GM12892 (cell line): ENCODE measurements at regions not wholly inside any gene's neighbourhood (a gene's known extent, or its start where the extent isn't known, plus 50 kb on each side); places are given as distances from the start of the nearest gene placed in this dataset.

Experiments used
- DNase-seq: peaks from one replicate; pipeline ENCODE4 v3.0.0; 2011; ENCODE audit not compliant: insufficient read length
- FAIRE-seq: peaks from 2 replicates; lab custom pipeline; 2011; peaks lifted over from hg19 to GRCh38; lab: Jason Lieb, UNC
- POLR2A ChIP-seq: IDR thresholded peaks from 2 replicates; pipeline ENCODE4 v1.6.1; 2011; ENCODE audit warnings: low read depth, low read length, control low read depth
- POLR2AphosphoS5 ChIP-seq: IDR thresholded peaks from 2 replicates; pipeline ENCODE4 v1.6.1; 2011; ENCODE audit warnings: low read depth, low read length, control low read depth
- TAF1 ChIP-seq: IDR thresholded peaks from 2 replicates; pipeline ENCODE4 v1.6.1; 2011; ENCODE audit warnings: low read depth, mild to moderate bottlenecking, control low read depth, low read length, borderline replicate concordance

- TF ChIP-seq POLR2AphosphoS5, result no peak
- no peak for TF ChIP-seq POLR2A
- TF ChIP-seq TAF1, result no peak
- FAIRE-seq (no peak), DNase-seq (no peak)
These were observed 1218.8 kb upstream of the LRRTM1 start for GRCh38 chr2:81523344-81523743.

- no peak for TF ChIP-seq POLR2A
- TF ChIP-seq POLR2AphosphoS5, result no peak
- TF ChIP-seq TAF1, result no peak
- no peak for FAIRE-seq
- no peak for DNase-seq
These were observed 1208.8 kb upstream of the LRRTM1 start for GRCh38 chr2:81513328-81513727.

GRCh38 chr2:81505586-81505985 is 1201.0 kb upstream of the LRRTM1 start:
- TF ChIP-seq TAF1, result no peak
- TF ChIP-seq POLR2AphosphoS5, result no peak
- no peak for DNase-seq

GRCh38 chr2:81495556-81495955 is 1191.0 kb upstream of the LRRTM1 start:
- FAIRE-seq (no peak), DNase-seq (no peak)
- TF ChIP-seq TAF1 (no peak), POLR2A (no peak), POLR2AphosphoS5 (no peak)

More at GRCh38 chr2:81505586-81505985, 1201.0 kb upstream of the LRRTM1 start:
- FAIRE-seq, result no peak

GRCh38 chr2:81483254-81483653 is 1178.7 kb upstream of the LRRTM1 start:
- no peak for FAIRE-seq
- TF ChIP-seq POLR2A (no peak), POLR2AphosphoS5 (no peak), TAF1 (no peak)
- DNase-seq, result no peak

- TF ChIP-seq POLR2AphosphoS5, result no peak
- FAIRE-seq (no peak), DNase-seq (no peak)
These were observed 1177.4 kb upstream of the LRRTM1 start for GRCh38 chr2:81481994-81482368.

GRCh38 chr2:81481242-81481993 is 1176.9 kb upstream of the LRRTM1 start:
- TF ChIP-seq TAF1, result no peak
- no peak for TF ChIP-seq POLR2AphosphoS5
- TF ChIP-seq POLR2A, result no peak
- FAIRE-seq (no peak), DNase-seq (no peak)

GRCh38 chr2:81467096-81467495 is 1162.5 kb upstream of the LRRTM1 start:
- no peak for FAIRE-seq
- TF ChIP-seq POLR2AphosphoS5 (no peak), TAF1 (no peak), POLR2A (no peak)
- no peak for DNase-seq

- TF ChIP-seq POLR2AphosphoS5 (no peak), TAF1 (no peak), POLR2A (no peak)
- no peak for FAIRE-seq
- no peak for DNase-seq
These were observed 1157.9 kb upstream of the LRRTM1 start for GRCh38 chr2:81462420-81462819.

GRCh38 chr2:81445176-81445575 is 1140.6 kb upstream of the LRRTM1 start:
- TF ChIP-seq POLR2AphosphoS5 (no peak), POLR2A (no peak)
- FAIRE-seq (no peak), DNase-seq (no peak)

GRCh38 chr2:81437456-81438000 is 1133.0 kb upstream of the LRRTM1 start:
- no peak for DNase-seq
- FAIRE-seq, result no peak
- TF ChIP-seq POLR2A, result no peak
- TF ChIP-seq POLR2AphosphoS5, result no peak
- TF ChIP-seq TAF1, result no peak

- DNase-seq (no peak), FAIRE-seq (no peak)
- TF ChIP-seq POLR2AphosphoS5 (no peak), POLR2A (no peak), TAF1 (no peak)
These were observed 1131.7 kb upstream of the LRRTM1 start for GRCh38 chr2:81436256-81436655.

- TF ChIP-seq POLR2AphosphoS5 (no peak), TAF1 (no peak), POLR2A (no peak)
- no peak for FAIRE-seq
- no peak for DNase-seq
These were observed 1108.1 kb upstream of the LRRTM1 start for GRCh38 chr2:81412681-81413080.
